Neural cell (in vitro differentiated cells): ENCODE measurements at regions not wholly inside any gene's neighbourhood (a gene's known extent, or its start where the extent isn't known, plus 50 kb on each side); places are given as distances from the start of the nearest gene placed in this dataset.

ENCODE experiments used
- H2AFZ ChIP-seq: fragments of 200-600, 300-800 bp; sonication (generic), shearing (Covaris generic); 2 replicates; pipeline ENCODE4 v1.6.0; 2014; ENCODE audit warnings: low read depth, mild to moderate bottlenecking, antibody characterized with exemption, low read length, moderate library complexity
- H3F3A ChIP-seq: fragments of 200-600 bp; shearing (Covaris generic); 2 replicates; pipeline ENCODE4 v1.6.1; 2016; ENCODE audit warnings: mild to moderate bottlenecking, moderate library complexity, mixed read lengths, antibody characterized with exemption, low read length; ENCODE audit not compliant: insufficient read depth, poor library complexity, severe bottlenecking
- H3K27ac ChIP-seq: fragments of 200-600, 300-800 bp; sonication (generic), shearing (Covaris generic); 2 replicates; pipeline ENCODE4 v1.5.1; 2014; ENCODE audit warnings: mild to moderate bottlenecking, low read length, moderate library complexity
- H3K27me3 ChIP-seq: fragments of 300-800, 200-600 bp; sonication (generic), shearing (Covaris generic); 2 replicates; pipeline ENCODE4 v1.6.0; 2014; ENCODE audit warnings: mild to moderate bottlenecking, low read depth, low read length, moderate library complexity; ENCODE audit not compliant: insufficient read depth
- H3K36me3 ChIP-seq: fragments of 300-800, 200-600 bp; sonication (generic), shearing (Covaris generic); 2 replicates; pipeline ENCODE4 v1.5.1; 2014; ENCODE audit warnings: mild to moderate bottlenecking, antibody characterized with exemption, low read length, moderate library complexity; ENCODE audit not compliant: insufficient read depth
- H3K4me2 ChIP-seq: fragments of 300-800, 200-600 bp; sonication (generic), shearing (Covaris generic); 2 replicates; pipeline ENCODE4 v1.6.0; 2014; ENCODE audit warnings: mild to moderate bottlenecking, low read length
- H3K4me3 ChIP-seq: fragments of 300-800, 200-600 bp; sonication (generic), shearing (Covaris generic); 2 replicates; pipeline ENCODE4 v1.5.1; 2014; ENCODE audit warnings: mild to moderate bottlenecking, low read length, moderate library complexity
- H3K79me2 ChIP-seq: fragments of 200-600 bp; shearing (Covaris generic); replicated peaks from 2 replicates; pipeline ENCODE4 v1.6.0; 2014; ENCODE audit warnings: mild to moderate bottlenecking, low read length, moderate library complexity; ENCODE audit not compliant: insufficient read depth
- H3K9ac ChIP-seq: fragments of 300-800, 200-600 bp; sonication (generic), shearing (Covaris generic); 2 replicates; pipeline ENCODE4 v1.6.1; 2016; ENCODE audit warnings: mild to moderate bottlenecking, low read length, mixed read lengths
- H3K9me2 ChIP-seq: fragments of 200-600 bp; shearing (Covaris generic); 2 replicates; pipeline ENCODE4 v1.6.1; 2016; ENCODE audit warnings: mild to moderate bottlenecking, low read length, mixed read lengths; ENCODE audit not compliant: insufficient read depth
- H3K9me3 ChIP-seq: fragments of 200-600, 300-800 bp; sonication (generic), shearing (Covaris generic); 2 replicates; pipeline ENCODE4 v1.6.1; 2016; ENCODE audit warnings: mild to moderate bottlenecking, mixed run types, low read length, moderate library complexity, mixed read lengths
- H4K20me1 ChIP-seq: fragments of 200-600 bp; shearing (Covaris generic); 2 replicates; pipeline ENCODE4 v1.6.1; 2016; ENCODE audit warnings: mild to moderate bottlenecking, mixed run types; ENCODE audit not compliant: insufficient read depth
- EP300 ChIP-seq: fragments of 450-650 bp; conservative IDR thresholded peaks from 2 replicates; pipeline ENCODE4 v1.6.1; 2014; ENCODE audit warnings: antibody characterized with exemption, mild to moderate bottlenecking, moderate library complexity; ENCODE audit not compliant: poor library complexity, severe bottlenecking
- EZH2 ChIP-seq: fragments of 200-600, 300-800 bp; shearing (Covaris generic), sonication (generic); IDR thresholded peaks from 2 replicates; pipeline ENCODE4 v1.6.1; 2014; ENCODE audit warnings: antibody characterized with exemption, low read length, borderline replicate concordance, mild to moderate bottlenecking; ENCODE audit not compliant: insufficient read depth, poor library complexity, severe bottlenecking
- MXI1 ChIP-seq: fragments of 450-650 bp; conservative IDR thresholded peaks from 2 replicates; pipeline ENCODE4 v1.6.1; 2014; ENCODE audit warnings: antibody characterized with exemption, mild to moderate bottlenecking; ENCODE audit not compliant: poor library complexity, severe bottlenecking
- POLR2AphosphoS5 ChIP-seq: IDR thresholded peaks from 2 replicates; pipeline ENCODE4 v1.6.1; 2012
- RAD21 ChIP-seq: fragments of 450-650 bp; conservative IDR thresholded peaks from 2 replicates; pipeline ENCODE4 v1.6.1; 2014; ENCODE audit warnings: antibody characterized with exemption, mild to moderate bottlenecking, moderate library complexity
- SMC3 ChIP-seq: fragments of 450-650 bp; conservative IDR thresholded peaks from 2 replicates; pipeline ENCODE4 v1.6.1; 2014; ENCODE audit warnings: antibody characterized with exemption, mild to moderate bottlenecking, moderate library complexity; ENCODE audit not compliant: poor library complexity
- TAF1 ChIP-seq: IDR thresholded peaks from 2 replicates; pipeline ENCODE4 v1.6.1; 2012; ENCODE audit warnings: low read depth
- TF ChIP-seq, protein P1 (sequence below): fragments of 450-650 bp; IDR thresholded peaks from 2 replicates; pipeline ENCODE4 v1.5.1; 2014; ENCODE audit warnings: antibody characterized with exemption, mild to moderate bottlenecking, moderate library complexity; ENCODE audit not compliant: poor library complexity, severe bottlenecking
- TF ChIP-seq, protein P2 (sequence below): IDR thresholded peaks from 2 replicates; pipeline ENCODE4 v1.6.1; 2012; ENCODE audit warnings: borderline replicate concordance

DNA sequence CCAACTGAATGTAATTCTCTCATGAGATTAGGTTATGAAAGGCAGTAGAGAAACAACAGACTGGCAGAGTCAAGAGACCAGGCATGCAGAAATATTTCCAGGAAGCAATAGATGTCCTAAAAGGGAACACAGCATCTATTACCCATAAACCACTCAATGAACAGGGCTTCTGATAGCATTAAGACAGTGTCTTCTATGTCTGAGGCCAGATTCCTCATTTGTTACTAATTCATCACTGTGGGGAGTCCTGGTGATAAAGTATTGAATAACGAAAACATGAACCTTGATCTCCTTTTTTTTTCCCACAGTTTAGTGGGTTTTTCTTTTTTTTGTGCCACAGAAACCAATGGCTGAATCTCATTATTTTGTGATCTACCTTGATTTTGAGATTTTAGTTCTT lies 339.0 kb downstream of the METTL15 start:
- Histone ChIP-seq H3F3A (no peaks in the 10 kb centered on the region), H3K27me3 (no peaks in the 10 kb centered on the region), H3K9me3 (no peaks in the 10 kb centered on the region), H3K4me3 (no peak overlapping the region), H3K4me2 (no peak overlapping the region), H3K36me3 (no peaks in the 10 kb centered on the region), H4K20me1 (no peaks in the 10 kb centered on the region), H3K9ac (no peak overlapping the region), H3K9me2 (no peaks in the 10 kb centered on the region), H3K79me2 (no peaks in the 10 kb centered on the region), H2AFZ (no peak overlapping the region), H3K27ac (no peak overlapping the region)
- TF ChIP-seq EZH2 (no peak), RAD21 (no peak), POLR2AphosphoS5 (no peak), EP300 (no peak), TAF1 (no peak), MXI1 (no peak), SMC3 (no peak)
- TF ChIP-seq, protein P1, sequence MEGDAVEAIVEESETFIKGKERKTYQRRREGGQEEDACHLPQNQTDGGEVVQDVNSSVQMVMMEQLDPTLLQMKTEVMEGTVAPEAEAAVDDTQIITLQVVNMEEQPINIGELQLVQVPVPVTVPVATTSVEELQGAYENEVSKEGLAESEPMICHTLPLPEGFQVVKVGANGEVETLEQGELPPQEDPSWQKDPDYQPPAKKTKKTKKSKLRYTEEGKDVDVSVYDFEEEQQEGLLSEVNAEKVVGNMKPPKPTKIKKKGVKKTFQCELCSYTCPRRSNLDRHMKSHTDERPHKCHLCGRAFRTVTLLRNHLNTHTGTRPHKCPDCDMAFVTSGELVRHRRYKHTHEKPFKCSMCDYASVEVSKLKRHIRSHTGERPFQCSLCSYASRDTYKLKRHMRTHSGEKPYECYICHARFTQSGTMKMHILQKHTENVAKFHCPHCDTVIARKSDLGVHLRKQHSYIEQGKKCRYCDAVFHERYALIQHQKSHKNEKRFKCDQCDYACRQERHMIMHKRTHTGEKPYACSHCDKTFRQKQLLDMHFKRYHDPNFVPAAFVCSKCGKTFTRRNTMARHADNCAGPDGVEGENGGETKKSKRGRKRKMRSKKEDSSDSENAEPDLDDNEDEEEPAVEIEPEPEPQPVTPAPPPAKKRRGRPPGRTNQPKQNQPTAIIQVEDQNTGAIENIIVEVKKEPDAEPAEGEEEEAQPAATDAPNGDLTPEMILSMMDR = no peak
- TF ChIP-seq, protein P2, sequence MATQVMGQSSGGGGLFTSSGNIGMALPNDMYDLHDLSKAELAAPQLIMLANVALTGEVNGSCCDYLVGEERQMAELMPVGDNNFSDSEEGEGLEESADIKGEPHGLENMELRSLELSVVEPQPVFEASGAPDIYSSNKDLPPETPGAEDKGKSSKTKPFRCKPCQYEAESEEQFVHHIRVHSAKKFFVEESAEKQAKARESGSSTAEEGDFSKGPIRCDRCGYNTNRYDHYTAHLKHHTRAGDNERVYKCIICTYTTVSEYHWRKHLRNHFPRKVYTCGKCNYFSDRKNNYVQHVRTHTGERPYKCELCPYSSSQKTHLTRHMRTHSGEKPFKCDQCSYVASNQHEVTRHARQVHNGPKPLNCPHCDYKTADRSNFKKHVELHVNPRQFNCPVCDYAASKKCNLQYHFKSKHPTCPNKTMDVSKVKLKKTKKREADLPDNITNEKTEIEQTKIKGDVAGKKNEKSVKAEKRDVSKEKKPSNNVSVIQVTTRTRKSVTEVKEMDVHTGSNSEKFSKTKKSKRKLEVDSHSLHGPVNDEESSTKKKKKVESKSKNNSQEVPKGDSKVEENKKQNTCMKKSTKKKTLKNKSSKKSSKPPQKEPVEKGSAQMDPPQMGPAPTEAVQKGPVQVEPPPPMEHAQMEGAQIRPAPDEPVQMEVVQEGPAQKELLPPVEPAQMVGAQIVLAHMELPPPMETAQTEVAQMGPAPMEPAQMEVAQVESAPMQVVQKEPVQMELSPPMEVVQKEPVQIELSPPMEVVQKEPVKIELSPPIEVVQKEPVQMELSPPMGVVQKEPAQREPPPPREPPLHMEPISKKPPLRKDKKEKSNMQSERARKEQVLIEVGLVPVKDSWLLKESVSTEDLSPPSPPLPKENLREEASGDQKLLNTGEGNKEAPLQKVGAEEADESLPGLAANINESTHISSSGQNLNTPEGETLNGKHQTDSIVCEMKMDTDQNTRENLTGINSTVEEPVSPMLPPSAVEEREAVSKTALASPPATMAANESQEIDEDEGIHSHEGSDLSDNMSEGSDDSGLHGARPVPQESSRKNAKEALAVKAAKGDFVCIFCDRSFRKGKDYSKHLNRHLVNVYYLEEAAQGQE = no peak

DNA sequence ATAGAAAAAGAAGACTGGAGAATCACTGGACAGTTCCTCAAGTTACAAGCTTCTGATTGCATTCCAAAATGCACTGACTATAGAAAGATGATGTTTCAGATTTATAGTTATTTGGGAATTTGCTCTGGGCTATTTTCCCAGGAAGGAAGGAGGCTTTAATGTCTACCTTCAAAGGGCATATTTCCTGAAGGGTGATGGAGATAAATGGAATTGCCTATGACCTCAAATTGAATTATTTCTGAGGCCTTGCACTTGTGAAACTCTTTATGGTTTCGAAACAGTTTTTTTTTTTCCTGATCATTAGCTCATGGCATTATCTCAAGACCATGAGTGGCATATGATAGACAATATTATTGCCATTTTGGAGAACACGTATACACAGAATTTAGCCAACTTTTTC lies 333.9 kb downstream of the METTL15 start:
- Histone ChIP-seq H3K9me2 (no peaks in the 10 kb centered on the region), H3K4me3 (no peak overlapping the region), H4K20me1 (no peaks in the 10 kb centered on the region), H3F3A (no peaks in the 10 kb centered on the region), H3K9ac (no peak overlapping the region), H3K27ac (no peak overlapping the region), H3K4me2 (no peak overlapping the region), H3K36me3 (no peaks in the 10 kb centered on the region), H3K79me2 (no peaks in the 10 kb centered on the region), H3K9me3 (no peaks in the 10 kb centered on the region), H2AFZ (no peak overlapping the region), H3K27me3 (no peaks in the 10 kb centered on the region)
- no peak for TF ChIP-seq SMC3
- no peak for TF ChIP-seq EP300
- no peak for TF ChIP-seq EZH2
- TF ChIP-seq, protein P1 = no peak
- TF ChIP-seq, protein P2 = no peak
- TF ChIP-seq POLR2AphosphoS5 = no peak
- no peak for TF ChIP-seq RAD21
- no peak for TF ChIP-seq TAF1
- no peak for TF ChIP-seq MXI1
